H1 (cell line): ENCODE measurements at regions not wholly inside any gene's neighbourhood (a gene's known extent, or its start where the extent isn't known, plus 50 kb on each side); places are given as distances from the start of the nearest gene placed in this dataset.

Experiments
- CTCF ChIA-PET: fragments of 300-600 bp; sonication (Branson Sonifier 250); formaldehyde crosslinking; loops from one replicate; lab custom pipeline; 2021; ENCODE audit not compliant: partially characterized antibody; lab: Charles Lee
- POLR2A ChIA-PET: fragments of 300-600 bp; sonication (Branson Sonifier 250); formaldehyde crosslinking; loops from one replicate; lab custom pipeline; 2021; ENCODE audit warnings: inconsistent platforms; ENCODE audit not compliant: partially characterized antibody; lab: Charles Lee
- DNase-seq, 2 experiments: peaks; one replicate each; pipeline versions ENCODE4 v3.0.0 to v3.0.0-alpha.2; 2010 to 2022; ENCODE audit warnings: low spot score in 2 of 2, low read depth in 1 of 2, mixed read lengths in 1 of 2
- FAIRE-seq: peaks from 2 replicates; lab custom pipeline; 2011; peaks lifted over from hg19 to GRCh38; lab: Jason Lieb, UNC
- H2AFZ ChIP-seq: 2 replicates; pipeline ENCODE4 v1.8.1; 2012; ENCODE audit warnings: low read length, inconsistent platforms
- H2AK5ac ChIP-seq: 2 replicates; pipeline ENCODE4 v1.6.1; 2013; ENCODE audit warnings: low read depth, low read length
- H2BK120ac ChIP-seq: replicated peaks from 2 replicates; pipeline ENCODE3; 2013; ENCODE audit warnings: low read depth, low read length, inconsistent platforms
- H2BK12ac ChIP-seq: 2 replicates; pipeline ENCODE4 v1.6.1; 2013; ENCODE audit warnings: low read depth, low read length
- H2BK15ac ChIP-seq: 2 replicates; pipeline ENCODE4 v1.6.1; 2013; ENCODE audit warnings: low read length
- H2BK20ac ChIP-seq: 2 replicates; pipeline ENCODE4 v1.6.1; 2013; ENCODE audit warnings: low read length
- H2BK5ac ChIP-seq: 2 replicates; pipeline ENCODE4 v1.6.1; 2013; ENCODE audit warnings: low read depth, low read length
- H3K14ac ChIP-seq: 2 replicates; pipeline ENCODE4 v1.6.1; 2013; ENCODE audit warnings: inconsistent platforms; ENCODE audit not compliant: insufficient read length
- H3K18ac ChIP-seq: 2 replicates; pipeline ENCODE4 v1.6.1; 2013; ENCODE audit warnings: low read length; ENCODE audit errors: extremely low read depth
- H3K23ac ChIP-seq: 2 replicates; pipeline ENCODE4 v1.6.1; 2013; ENCODE audit warnings: inconsistent platforms; ENCODE audit not compliant: insufficient read length
- H3K23me2 ChIP-seq: 2 replicates; pipeline ENCODE4 v1.6.1; 2013; ENCODE audit warnings: low read depth, low read length
- H3K27ac ChIP-seq: 2 replicates; pipeline ENCODE4 v1.6.1; 2011; ENCODE audit warnings: low read depth, low read length, inconsistent platforms
- H3K27me3 ChIP-seq, 4 experiments: replicated peaks in 1 of 4; 1 replicate in 1 of 4; 2 replicates in 3 of 4; pipeline versions ENCODE4 v1.6.1 to v1.8.1; 2011 to 2013; ENCODE audit warnings: low read length in 3 of 4, mild to moderate bottlenecking in 3 of 4, inconsistent platforms in 2 of 4, mixed read lengths in 2 of 4, moderate library complexity in 1 of 4; ENCODE audit not compliant: control insufficient read depth in 3 of 4, insufficient read depth in 3 of 4; ENCODE audit errors: extremely low read depth in 1 of 4
- H3K36me3 ChIP-seq, 4 experiments: 2 replicates each; pipeline versions ENCODE4 v1.6.1 to v1.8.1; 2011 to 2013; ENCODE audit warnings: mild to moderate bottlenecking in 4 of 4, low read length in 3 of 4, moderate library complexity in 2 of 4, control low read depth in 1 of 4, inconsistent platforms in 1 of 4; ENCODE audit not compliant: insufficient read depth in 4 of 4, control insufficient read depth in 2 of 4
- H3K4ac ChIP-seq: replicated peaks from 2 replicates; pipeline ENCODE3; 2013; ENCODE audit warnings: low read length, low read depth, mixed read lengths, inconsistent platforms; ENCODE audit not compliant: insufficient read length
- H3K4me1 ChIP-seq, 4 experiments: replicated peaks in 1 of 4; 1 replicate in 1 of 4; 2 replicates in 3 of 4; pipeline versions ENCODE4 v1.6.1 to v1.8.1; 2011 to 2013; ENCODE audit warnings: low read length in 3 of 4, inconsistent platforms in 2 of 4, mixed read lengths in 1 of 4; ENCODE audit not compliant: insufficient read depth in 4 of 4, control insufficient read depth in 3 of 4
- H3K4me2 ChIP-seq, 2 experiments: 2 replicates each; pipeline versions ENCODE4 v1.6.1 to v1.8.1; 2011 to 2013; ENCODE audit warnings: low read depth in 2 of 2, low read length in 2 of 2, control low read depth in 1 of 2, inconsistent platforms in 1 of 2, mild to moderate bottlenecking in 1 of 2; ENCODE audit not compliant: insufficient read depth in 1 of 2
- H3K4me3 ChIP-seq, 4 experiments: fragments of 200-600, 300-600 bp in 1 of 4; sonication (generic), shearing (Covaris generic), sonication (Bioruptor Twin) in 1 of 4; 2 replicates each; pipeline versions ENCODE4 v1.5.1 to v1.8.1; 2011 to 2016; ENCODE audit warnings: low read length in 4 of 4, low read depth in 3 of 4, control low read depth in 2 of 4, inconsistent platforms in 2 of 4, mild to moderate bottlenecking in 2 of 4, mixed read lengths in 1 of 4, moderate library complexity in 1 of 4; ENCODE audit not compliant: insufficient read depth in 2 of 4; ENCODE audit errors: extremely low read depth in 1 of 4
- H3K56ac ChIP-seq: replicated peaks from 2 replicates; pipeline ENCODE3; 2013; ENCODE audit warnings: low read depth, mild to moderate bottlenecking, mixed read lengths, low read length, inconsistent platforms; ENCODE audit not compliant: insufficient read length
- H3K79me1 ChIP-seq: 2 replicates; pipeline ENCODE4 v1.6.1; 2013; ENCODE audit warnings: low read depth, low read length, control low read depth
- H3K79me2 ChIP-seq, 2 experiments: 2 replicates each; pipeline versions ENCODE4 v1.6.1 to v1.8.1; 2012 to 2013; ENCODE audit warnings: low read length in 2 of 2, mild to moderate bottlenecking in 2 of 2, inconsistent platforms in 1 of 2; ENCODE audit not compliant: insufficient read depth in 2 of 2, control insufficient read depth in 1 of 2
- H3K9ac ChIP-seq, 4 experiments: replicated peaks in 1 of 4; 1 replicate in 1 of 4; 2 replicates in 3 of 4; pipeline versions ENCODE4 v1.6.1 to v1.8.1; 2011 to 2013; ENCODE audit warnings: low read depth in 3 of 4, low read length in 3 of 4, control low read depth in 2 of 4, mild to moderate bottlenecking in 2 of 4, moderate library complexity in 2 of 4, inconsistent platforms in 1 of 4; ENCODE audit errors: extremely low read depth in 1 of 4
- H3K9me3 ChIP-seq, 2 experiments: 2 replicates each; pipeline versions ENCODE4 v1.6.1 to v1.8.1; 2012 to 2013; ENCODE audit warnings: mild to moderate bottlenecking in 2 of 2, moderate library complexity in 2 of 2, control low read depth in 1 of 2, inconsistent platforms in 1 of 2, low read depth in 1 of 2, low read length in 1 of 2, mixed read lengths in 1 of 2; ENCODE audit not compliant: insufficient read depth in 2 of 2
- H4K20me1 ChIP-seq, 2 experiments: replicated peaks in 1 of 2; 2 replicates each; pipeline versions ENCODE3 to v1.8.1; 2011 to 2013; ENCODE audit warnings: inconsistent platforms in 2 of 2, low read length in 2 of 2, mild to moderate bottlenecking in 1 of 2; ENCODE audit not compliant: insufficient read depth in 2 of 2, control insufficient read depth in 1 of 2
- H4K5ac ChIP-seq: 2 replicates; pipeline ENCODE4 v1.6.1; 2013; ENCODE audit warnings: low read length, low read depth, mixed read lengths, inconsistent platforms; ENCODE audit not compliant: insufficient read length
- H4K8ac ChIP-seq: 2 replicates; pipeline ENCODE4 v1.8.0; 2013; ENCODE audit warnings: mild to moderate bottlenecking, moderate library complexity, low read length, inconsistent platforms; ENCODE audit not compliant: insufficient read depth; ENCODE audit errors: extremely low read depth
- H4K91ac ChIP-seq: replicated peaks from 2 replicates; pipeline ENCODE3; 2013; ENCODE audit warnings: low read length, mixed read lengths, inconsistent platforms; ENCODE audit not compliant: insufficient read length
- TAF7 ChIP-seq: optimal IDR thresholded peaks from 2 replicates; pipeline ENCODE3; 2011; ENCODE audit warnings: low read depth, mild to moderate bottlenecking, inconsistent platforms, low read length, moderate library complexity, borderline replicate concordance
- WGBS, 2 experiments: shearing (Covaris generic) in 1 of 2; methylation state at CpG; one replicate each; pipeline versions ENCODE4 v1.1.6 to v1.1.7; 2013 to 2015; ENCODE audit warnings: low lambda C conversion rate in 2 of 2, mixed read lengths in 2 of 2, inconsistent platforms in 1 of 2, low coverage in 1 of 2, missing lambda C conversion rate in 1 of 2; ENCODE audit not compliant: insufficient replicate concordance in 2 of 2, insufficient coverage in 1 of 2, insufficient read length in 1 of 2; ENCODE audit errors: extremely low coverage in 1 of 2, missing lambda C conversion rate in 1 of 2; 5-methylcytosine and 5-hydroxymethylcytosine counted together

GRCh38 chr4:10279261-10279660 is 162.7 kb upstream of the WDR1 start:
- ChIA-PET POLR2A (no interaction called here), CTCF (interaction anchor here (0.9 to 1.6 kb wide), 3 partner anchors 109 to 181 kb away, joined by 3 to 5 read pairs (median 4); no protein-coding TSS in a partner anchor)
- Histone ChIP-seq H2BK5ac (no peak overlapping the region), H3K27me3 (no peaks in the 10 kb centered on the region), H3K27ac (no peak overlapping the region), H3K79me1 (no peaks in the 10 kb centered on the region), H2BK15ac (no peak overlapping the region), H2BK12ac (no peak overlapping the region), H3K23me2 (no peaks in the 10 kb centered on the region), H3K4ac (no peak overlapping the region), H2AFZ (no peak overlapping the region), H4K5ac (no peak overlapping the region), H4K8ac (no peak overlapping the region), H4K91ac (no peak overlapping the region), H3K4me1 (no peaks in the 10 kb centered on the region), H3K4me2 (no peak overlapping the region), H2BK120ac (no peak overlapping the region), H3K9ac (no peak overlapping the region), H3K23ac (no peak overlapping the region), H3K4me3 (no peak overlapping the region), H3K56ac (no peak overlapping the region), H3K79me2 (no peaks in the 10 kb centered on the region), H3K18ac (no peak overlapping the region), H3K9me3 (no peaks in the 10 kb centered on the region), H2AK5ac (no peak overlapping the region), H4K20me1 (no peaks in the 10 kb centered on the region), H3K36me3 (no peaks in the 10 kb centered on the region), H3K14ac (no peak overlapping the region), H2BK20ac (no peak overlapping the region)
- no peak for TF ChIP-seq TAF7
- DNase-seq (no peak), FAIRE-seq (no peak)
- WGBS, 2 experiments: 85% methylated on average over 7 of the region's 7 CpGs; no CpG with 5 or more reads in 1 of the 2 experiments
